GM12892 (cell line): ENCODE measurements at regions not wholly inside any gene's neighbourhood (a gene's known extent, or its start where the extent isn't known, plus 50 kb on each side); places are given as distances from the start of the nearest gene placed in this dataset.

Experiments
- POLR2AphosphoS5 ChIP-seq: IDR thresholded peaks from 2 replicates; pipeline ENCODE4 v1.6.1; 2011; ENCODE audit warnings: low read depth, low read length, control low read depth
- TAF1 ChIP-seq: IDR thresholded peaks from 2 replicates; pipeline ENCODE4 v1.6.1; 2011; ENCODE audit warnings: low read depth, mild to moderate bottlenecking, control low read depth, low read length, borderline replicate concordance

GRCh38 chr18:71336576-71337210 lies 1047.8 kb downstream of the SOCS6 start:
- TF ChIP-seq POLR2AphosphoS5 (no peak), TAF1 (no peak)
